ENCODE measurements at regions not wholly inside any gene's neighbourhood (a gene's known extent, or its start where the extent isn't known, plus 50 kb on each side); places are given as distances from the start of the nearest gene placed in this dataset.
"Not testable (repeated sequence)": the region's sequence is repeated elsewhere in the genome, so short reads cannot be mapped to it uniquely, and the experiment has no call there.

DNA sequence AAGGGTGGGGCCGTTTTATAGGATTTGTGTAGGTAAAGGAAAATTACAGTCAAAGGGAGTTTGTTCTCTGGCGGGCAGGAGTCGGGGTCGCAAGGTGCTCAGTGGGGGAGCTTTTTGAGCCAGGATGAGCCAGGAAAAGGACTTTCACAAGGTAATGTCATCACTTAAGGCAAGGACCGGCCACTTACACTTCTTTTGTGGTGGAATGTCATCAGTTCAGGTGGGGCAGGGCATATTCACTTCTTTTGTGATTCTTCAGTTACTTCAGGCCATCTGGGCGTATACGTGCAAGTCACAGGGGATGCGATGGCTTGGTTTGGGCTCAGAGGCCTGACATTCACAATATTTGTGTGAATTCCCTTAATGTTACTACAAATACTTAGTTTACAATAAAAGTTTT is 88.2 kb upstream of the MAP3K7 start:
- DNase-seq: not testable (repeated sequence)

DNA sequence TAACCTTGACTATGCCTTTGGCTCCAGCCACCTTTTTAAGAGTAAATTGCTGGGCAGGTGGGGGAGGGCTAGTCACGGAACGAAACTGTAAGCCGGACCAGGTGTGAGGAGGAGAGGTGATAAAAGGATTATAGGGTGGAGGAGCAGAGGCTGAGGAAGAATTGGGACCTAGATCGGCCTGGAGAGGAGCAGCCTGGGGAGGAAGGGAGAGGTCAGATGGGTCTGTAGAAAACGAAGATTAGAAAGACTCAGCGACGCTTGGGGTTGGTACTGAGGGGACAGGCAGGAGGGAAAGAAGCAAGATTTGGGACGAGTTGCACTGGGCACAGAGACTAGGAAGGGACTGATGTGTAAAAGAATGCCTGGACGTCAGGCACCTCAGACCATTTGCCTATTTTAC is 87.2 kb upstream of the MAP3K7 start:
- not testable (repeated sequence) for DNase-seq

DNA sequence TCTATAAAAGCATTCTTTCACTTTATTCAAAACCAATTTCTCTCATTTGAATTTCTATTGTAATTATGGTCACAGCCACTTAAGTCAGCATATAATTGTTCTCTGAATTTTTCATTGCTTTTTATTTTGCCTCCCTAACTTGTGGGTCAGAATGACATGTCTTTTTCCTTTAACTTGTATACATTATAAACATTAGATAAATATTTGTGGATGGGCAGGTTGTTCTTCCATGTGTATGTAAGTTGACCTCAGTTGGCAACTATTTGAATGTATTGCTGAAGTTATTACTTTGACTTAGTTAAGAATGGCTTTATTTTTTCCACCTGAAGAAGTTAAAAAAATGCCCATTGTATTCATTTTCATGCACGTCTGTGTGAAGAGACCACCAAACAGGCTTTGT is 83.0 kb upstream of the MAP3K7 start:
- DNase-seq: no peak

DNA sequence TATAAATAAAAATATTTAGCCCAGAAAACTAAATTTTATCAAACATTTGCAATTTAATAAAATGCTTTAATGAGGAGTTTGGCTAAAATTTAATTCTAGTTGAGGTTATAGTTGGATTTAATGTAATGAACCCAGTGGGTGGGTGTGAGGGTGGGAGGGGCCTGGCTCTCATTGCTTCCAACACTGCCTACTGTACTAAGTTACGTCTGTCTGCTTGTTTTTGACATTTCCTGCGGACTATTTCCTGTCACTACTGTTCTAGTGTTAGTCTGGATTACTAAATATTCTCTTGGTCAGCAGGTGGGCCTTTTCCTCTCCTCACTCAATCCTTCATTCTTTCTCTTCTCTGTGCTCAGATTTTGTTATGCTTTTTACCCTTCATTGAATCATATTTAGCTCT is 82.5 kb upstream of the MAP3K7 start:
- DNase-seq: no peak

DNA sequence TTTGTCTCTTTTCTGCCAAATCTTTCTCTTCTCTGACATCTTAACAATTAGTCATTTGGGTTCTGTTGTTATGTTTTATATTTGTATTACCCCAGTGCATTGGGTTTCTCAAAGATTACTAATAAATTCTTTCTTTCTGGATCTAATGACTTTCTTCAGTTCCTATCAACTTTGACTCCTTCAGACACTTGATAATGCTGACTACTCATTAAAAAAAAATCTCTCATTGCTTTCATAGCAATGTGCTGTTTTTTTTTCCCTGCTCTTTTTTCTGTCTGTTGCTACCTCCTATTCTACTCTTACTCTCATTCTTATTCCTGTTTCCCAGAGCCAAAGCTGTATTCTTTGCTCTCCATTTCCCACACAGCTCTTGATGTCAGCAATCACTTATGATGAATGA is 81.3 kb upstream of the MAP3K7 start:
- no peak for DNase-seq

DNA sequence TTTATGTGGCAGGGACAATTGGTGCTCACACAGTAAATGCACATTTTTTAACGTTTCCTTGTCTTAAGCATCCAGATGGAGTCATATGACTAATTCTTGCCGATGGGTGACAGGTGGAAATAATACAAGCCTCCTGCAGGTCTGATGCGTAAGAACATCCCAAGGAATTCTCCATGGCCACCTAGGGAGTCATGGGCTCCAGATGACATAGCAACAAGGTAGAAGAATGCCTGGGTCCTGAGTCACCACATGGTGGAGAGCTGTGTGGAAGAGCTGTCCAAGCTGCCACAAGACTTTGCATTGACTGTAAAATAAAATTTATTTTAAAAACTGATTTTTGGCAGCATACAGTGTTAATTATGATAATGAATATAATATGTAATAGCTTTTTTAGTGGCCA is 77.0 kb upstream of the MAP3K7 start:
- no peak for DNase-seq

DNA sequence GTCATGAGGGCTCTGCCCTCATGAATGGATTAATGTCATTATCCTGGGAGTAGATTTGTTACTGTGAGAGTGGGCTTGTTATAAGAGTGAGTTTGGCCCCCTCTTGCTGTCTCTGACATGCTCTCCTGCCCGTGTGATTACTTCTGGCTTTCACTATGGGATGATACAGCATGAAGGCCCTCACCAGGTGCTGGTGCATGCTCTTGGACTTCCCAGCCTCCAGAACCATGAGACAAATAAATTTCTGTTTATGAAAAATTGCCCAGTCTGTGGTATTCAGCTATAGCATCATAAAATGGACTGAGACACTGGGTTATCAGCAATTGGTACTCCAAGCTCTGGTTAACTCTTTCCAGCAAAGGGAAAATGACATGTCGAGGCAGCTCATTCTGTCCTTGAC is 76.2 kb upstream of the MAP3K7 start:
- DNase-seq: no peak

DNA sequence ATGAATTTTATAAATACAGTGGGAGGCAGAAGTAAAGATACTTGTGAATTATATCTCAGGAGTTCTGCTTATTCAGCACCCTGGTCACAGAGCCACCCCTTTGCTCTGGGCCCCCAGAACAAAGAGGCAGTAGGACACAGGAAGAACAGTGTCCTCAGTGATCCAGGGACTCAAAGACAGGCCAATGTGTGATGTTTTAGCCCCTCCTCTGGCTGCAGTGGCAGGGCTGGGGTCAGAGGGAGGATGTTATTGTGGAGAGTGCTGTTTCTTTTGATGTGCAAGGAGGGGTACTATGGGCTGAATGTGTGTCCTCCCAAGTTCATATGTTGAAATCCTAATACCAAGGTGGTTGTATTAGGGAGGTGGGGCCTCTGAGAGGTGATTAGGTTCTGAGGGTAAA is 74.1 kb upstream of the MAP3K7 start:
- DNase-seq: no peak

DNA sequence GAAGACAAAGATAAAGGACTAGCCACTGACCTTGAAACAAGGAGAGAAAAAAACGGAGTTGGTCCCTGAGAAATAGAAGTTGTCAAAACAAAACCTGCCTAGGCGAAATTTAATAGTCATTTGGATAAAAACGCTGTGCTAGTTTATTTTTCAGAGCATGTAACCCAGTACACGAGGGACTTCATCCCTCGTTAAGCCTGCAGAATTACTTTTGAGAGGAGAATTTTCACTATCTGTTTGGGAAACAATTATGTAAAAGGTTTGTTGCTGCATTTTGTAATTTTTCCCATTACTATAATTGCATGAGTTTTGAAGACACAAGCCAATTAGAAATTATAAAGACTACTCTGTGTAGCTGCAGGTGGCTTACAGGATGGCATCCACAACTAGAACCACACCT is 71.6 kb upstream of the MAP3K7 start:
- no peak for DNase-seq

DNA sequence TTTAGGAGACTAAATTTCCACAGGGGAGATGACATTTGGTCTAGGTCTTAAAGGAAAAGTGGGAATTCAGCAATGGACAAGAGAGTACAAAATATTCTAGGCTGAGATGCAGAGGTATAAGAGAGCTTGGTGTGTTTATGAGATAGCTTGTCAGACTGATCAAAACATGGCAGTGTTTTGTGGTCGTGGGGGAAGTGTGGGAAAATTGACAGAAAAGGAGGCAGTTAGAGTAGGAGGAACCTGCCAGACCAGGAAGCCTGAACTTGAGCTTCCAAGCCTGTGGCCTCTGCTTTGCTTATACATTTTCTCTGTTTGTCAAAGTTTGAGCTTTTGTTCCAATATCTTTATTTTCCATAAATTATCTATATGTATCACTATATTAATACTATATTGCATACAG is 69.5 kb upstream of the MAP3K7 start:
- no peak for DNase-seq

DNA sequence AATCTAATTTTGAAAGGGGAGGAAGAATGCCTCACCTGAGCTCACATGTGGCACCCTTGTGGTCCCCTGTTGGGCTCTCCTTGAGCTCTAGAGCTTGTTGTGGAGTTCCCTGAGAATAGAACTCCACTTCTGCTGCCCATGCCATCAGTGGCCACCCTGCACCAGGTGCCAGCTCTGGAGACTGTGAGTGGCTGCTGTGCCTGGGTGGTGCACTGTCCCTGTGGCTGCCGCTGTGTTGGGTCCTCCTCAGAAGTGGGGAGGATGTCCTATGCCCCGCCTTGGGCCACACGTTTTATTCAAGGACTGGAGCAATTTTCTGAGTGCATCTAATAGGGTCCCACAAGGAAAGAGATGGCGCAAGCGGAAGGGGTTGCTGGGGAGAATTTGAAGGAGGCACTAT is 67.9 kb upstream of the MAP3K7 start:
- no peak for DNase-seq

DNA sequence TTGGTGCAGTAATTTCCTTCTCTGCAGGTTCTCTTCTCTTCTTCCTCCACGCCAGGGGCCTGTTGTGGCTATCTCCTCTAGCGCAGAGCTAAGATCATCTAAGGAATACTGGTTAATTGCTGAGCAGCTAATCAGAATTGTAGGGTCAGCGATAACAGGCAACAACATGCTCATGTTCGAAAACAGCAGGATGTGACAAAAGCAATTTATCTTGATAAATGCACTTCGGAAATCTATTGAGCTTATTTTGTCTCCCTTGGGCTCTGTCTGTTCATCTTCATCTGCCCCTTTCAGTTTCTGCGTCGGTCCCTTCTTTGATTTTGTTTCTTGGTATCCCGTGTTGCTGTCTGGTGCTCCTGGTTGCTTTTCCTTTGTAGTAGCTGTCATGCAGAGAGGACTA is 67.3 kb upstream of the MAP3K7 start:
- no peak for DNase-seq

DNA sequence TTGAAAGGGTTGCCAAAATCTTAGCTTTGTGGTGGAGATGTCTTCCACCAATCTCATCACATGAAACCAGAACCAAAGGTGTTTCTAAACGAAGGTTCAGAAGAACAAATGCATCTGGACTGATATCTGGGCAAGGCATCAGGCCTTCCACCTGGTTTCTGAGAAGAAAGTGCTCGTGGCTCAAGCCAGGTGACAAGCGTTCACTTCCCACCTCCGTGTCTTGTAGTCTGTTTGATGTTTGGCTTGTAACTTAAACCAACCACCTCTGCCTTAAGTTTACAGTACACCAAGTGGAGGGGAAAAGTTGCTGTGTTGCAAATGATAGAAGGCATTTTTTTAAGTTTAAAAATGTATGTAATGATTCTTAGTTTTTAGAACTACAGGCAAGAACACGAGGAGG is 66.9 kb upstream of the MAP3K7 start:
- no peak for DNase-seq

DNA sequence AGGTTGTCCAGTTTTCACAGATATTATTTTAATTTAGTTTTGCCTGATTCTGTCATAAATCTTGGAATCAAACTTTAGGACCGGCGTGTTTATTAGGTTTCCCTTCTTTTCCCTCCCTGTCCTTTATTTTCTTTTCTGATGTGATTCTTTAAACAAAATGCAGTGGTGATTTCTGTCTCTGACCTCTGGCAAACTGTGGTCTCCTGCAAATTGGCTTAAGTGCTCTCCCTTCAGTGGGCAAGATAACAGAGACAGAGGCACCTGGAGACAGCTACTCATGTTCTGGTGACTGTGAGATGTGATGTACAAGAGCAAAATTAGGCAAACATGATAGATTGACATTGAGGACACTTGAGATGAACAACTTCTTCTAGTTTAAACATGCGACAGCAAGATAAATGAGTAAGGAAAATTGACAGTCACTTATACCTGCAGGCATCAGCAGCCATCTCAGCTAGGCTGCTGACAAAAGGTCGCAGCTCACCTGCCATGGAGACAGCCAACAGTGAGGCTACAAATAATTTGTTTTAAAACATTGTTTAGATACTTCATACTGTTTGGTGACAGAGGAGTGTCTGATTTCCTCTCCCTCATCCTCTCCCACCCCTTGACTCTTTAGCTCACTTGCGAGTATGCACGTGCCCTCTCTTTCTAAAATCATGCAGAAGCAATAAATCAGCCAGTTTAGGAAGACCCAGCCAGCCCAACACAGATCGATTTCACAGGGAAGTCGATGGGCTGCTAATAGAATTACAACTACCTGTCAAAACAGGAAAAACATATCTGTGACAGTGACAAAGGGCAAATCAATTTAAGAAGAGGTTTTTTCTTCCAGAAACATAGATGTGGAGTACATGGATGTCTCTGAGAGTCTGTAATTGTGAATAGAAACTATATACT is 63.4 kb upstream of the MAP3K7 start:
- no peak for DNase-seq

DNA sequence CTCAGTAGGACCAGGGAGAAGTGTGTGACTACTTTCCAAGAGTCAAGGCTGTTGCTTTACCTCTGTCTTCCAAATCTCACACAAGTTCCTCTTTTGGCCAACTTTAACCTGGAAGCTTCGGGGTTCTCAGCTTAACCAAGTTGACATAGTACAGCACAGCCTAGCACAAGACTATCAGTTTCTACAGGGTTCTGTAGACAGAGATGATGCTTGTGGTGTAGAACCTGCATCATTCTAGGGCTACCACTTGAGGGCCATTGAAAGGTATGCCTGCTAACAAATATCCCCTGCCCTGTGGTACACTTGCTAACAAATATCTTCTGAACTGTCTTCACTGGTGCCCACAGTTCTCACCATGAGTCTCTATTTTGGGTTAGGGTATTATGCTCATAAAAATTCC is 62.0 kb upstream of the MAP3K7 start:
- no peak for DNase-seq

DNA sequence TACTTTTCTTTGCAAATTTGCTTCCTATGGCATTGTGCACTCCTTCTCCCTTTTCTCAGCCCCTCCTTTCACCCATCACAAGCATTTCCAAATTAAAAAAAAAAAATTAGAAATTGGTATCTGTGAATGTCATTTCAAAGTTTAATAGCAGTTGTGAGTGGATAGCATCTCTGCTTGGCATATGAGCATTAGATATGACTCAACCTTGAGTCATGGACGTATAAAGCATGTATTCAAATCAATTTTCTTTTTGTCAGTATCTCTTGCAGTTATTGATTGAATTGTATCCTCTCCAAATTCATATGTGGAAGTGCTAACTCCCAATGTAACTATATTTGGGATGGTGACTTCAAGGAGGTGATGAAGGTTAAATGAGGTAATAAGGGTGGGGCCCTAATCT is 60.1 kb upstream of the MAP3K7 start:
- DNase-seq: no peak

DNA sequence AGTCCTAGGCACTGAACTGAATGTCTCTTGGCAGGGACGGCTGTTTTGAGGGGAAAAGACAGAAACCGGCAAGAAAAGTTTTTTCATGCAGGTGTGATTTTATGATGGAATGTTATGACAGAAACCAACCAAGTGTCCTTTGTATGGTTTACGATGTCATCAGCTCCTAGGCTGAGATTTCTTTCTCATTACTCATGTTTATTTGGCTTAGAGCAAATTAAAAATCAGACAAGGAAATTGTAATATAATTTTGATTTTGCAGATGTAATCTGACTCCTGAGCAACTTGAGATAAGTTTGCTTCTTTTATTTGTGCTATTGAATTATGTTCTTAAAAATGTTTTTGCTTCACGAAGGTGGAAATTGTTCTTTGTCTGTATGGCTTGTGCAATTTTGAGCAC is 58.8 kb upstream of the MAP3K7 start:
- no peak for DNase-seq

DNA sequence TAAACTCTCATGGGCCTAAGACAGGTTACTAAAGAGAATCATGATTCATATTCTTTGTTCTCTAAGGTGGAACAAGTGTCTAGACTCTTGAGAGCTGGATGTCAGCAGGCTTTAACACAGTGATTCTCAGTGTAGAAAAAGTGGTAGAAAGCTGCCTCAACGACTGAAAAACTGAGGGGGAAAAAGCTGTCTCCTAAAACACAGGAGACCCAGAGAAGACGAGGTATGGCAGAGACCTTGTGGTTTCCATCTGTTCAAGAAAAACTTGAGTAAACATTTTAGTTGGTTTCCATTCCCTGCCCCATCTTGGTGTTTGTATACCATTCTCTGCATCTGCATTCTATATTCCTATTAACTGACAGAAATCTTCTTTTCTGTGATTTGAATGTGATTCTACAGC is 57.6 kb upstream of the MAP3K7 start:
- DNase-seq: no peak

DNA sequence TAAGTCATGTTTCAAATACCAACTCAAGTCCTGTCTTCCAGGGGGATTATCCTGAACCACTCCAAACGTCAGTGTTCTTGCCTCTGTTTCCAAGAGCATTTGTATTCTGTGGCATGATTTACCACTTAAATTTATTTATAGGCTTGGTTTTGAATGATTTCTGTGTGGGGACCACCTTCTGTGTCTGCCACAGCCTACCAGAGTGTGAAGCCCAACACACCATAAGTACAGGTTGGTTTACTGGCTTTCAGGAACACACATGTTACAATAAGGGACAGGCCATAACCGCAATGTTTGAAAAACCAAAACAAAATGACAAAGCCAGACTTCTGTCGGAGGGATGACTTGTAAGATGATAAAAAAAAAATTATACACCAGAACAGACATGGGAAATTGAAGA is 56.5 kb upstream of the MAP3K7 start:
- no peak for DNase-seq

DNA sequence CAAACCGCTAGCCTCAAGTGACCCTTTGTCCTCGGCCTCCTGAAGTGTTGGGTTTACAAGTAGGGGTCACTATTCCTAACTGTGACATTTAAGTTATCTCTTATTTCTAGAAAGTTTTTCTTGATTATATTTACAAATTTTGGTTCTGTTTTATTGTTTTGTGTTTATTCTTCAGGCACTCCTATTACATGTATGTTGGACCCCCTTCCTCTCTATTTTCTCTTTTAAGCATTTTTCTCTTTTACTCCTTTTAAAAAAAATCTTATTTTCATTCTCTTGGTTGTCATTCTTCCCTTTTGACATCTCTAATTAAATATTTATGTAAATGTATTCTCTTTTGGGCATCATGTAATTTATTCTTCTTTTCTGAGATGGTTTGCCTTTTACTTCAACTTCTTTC is 50.4 kb upstream of the MAP3K7 start:
- no peak for DNase-seq
